Coronary artery (tissue), 2 donors: ENCODE measurements at regions not wholly inside any gene's neighbourhood (a gene's known extent, or its start where the extent isn't known, plus 50 kb on each side); places are given as distances from the start of the nearest gene placed in this dataset.

ENCODE experiments used
- DNase-seq: peaks from one replicate; pipeline ENCODE4 v3.0.0-alpha.2; 2017; ENCODE audit warnings: low spot score
- H3K27ac ChIP-seq, 2 donors: fragments of 200-600 bp; sonication (generic); one replicate each; pipeline ENCODE4 v1.5.1; 2016 to 2019
- H3K4me3 ChIP-seq: fragments of 200-600 bp; sonication (generic); 2 replicates; pipeline ENCODE4 v1.5.1; 2016; ENCODE audit warnings: mild to moderate bottlenecking, moderate library complexity
- CTCF ChIP-seq: fragments of 200-600 bp; sonication (generic); IDR thresholded peaks from one replicate; pipeline ENCODE4 v1.5.1; 2019; ENCODE audit warnings: antibody characterized with exemption

- DNase-seq, result no peak
- Histone ChIP-seq H3K27ac (no peak overlapping the region), H3K4me3 (no peak overlapping the region)
- no peak for TF ChIP-seq CTCF
Measured at GRCh38 chr6:9002833-9003232, 567.5 kb upstream of the SLC35B3 start.

GRCh38 chr6:8995156-8995555, 559.8 kb upstream of the SLC35B3 start:
- no peak for TF ChIP-seq CTCF
- no peak for DNase-seq
- H3K27ac ChIP-seq, result no peak overlapping the region
- no peak overlapping the region for H3K4me3 ChIP-seq

GRCh38 chr6:8993111-8993510, 557.8 kb upstream of the SLC35B3 start:
- H3K4me3 ChIP-seq, result no peak overlapping the region
- TF ChIP-seq CTCF, result no peak
- DNase-seq, result no peak
- H3K27ac ChIP-seq, result no peak overlapping the region

GRCh38 chr6:8991844-8992243, 556.5 kb upstream of the SLC35B3 start:
- no peak for TF ChIP-seq CTCF
- no peak for DNase-seq
- H3K27ac ChIP-seq, result no peak overlapping the region

GRCh38 chr6:8990075-8990474, 554.7 kb upstream of the SLC35B3 start:
- no peak overlapping the region for H3K4me3 ChIP-seq
- no peak for DNase-seq
- no peak overlapping the region for H3K27ac ChIP-seq
- no peak for TF ChIP-seq CTCF

More at GRCh38 chr6:8991844-8992243, 556.5 kb upstream of the SLC35B3 start:
- no peak overlapping the region for H3K4me3 ChIP-seq

GRCh38 chr6:8983202-8983688, 547.9 kb upstream of the SLC35B3 start:
- DNase-seq, result no peak
- Histone ChIP-seq H3K4me3 (peak overlapping the region; percentile 33), H3K27ac (no peak overlapping the region)
- TF ChIP-seq CTCF, result peak; percentile 93

- peak overlapping the region; percentile 33 for H3K4me3 ChIP-seq
- no peak for TF ChIP-seq CTCF
- no peak overlapping the region for H3K27ac ChIP-seq
- no peak for DNase-seq
Measured at GRCh38 chr6:8982668-8983067, 547.3 kb upstream of the SLC35B3 start.
